Right lobe of liver (tissue), 6 donors: ENCODE measurements at regions not wholly inside any gene's neighbourhood (a gene's known extent, or its start where the extent isn't known, plus 50 kb on each side); places are given as distances from the start of the nearest gene placed in this dataset.

Experiments
- ATAC-seq, 4 donors: fragments of 200-7000 bp; cut with Tn5 transposase; one replicate each; pipeline ENCODE4 v1.9.1; 2020; ENCODE audit warnings: mild to moderate bottlenecking in 4 of 4, moderate library complexity in 4 of 4
- DNase-seq, 3 donors: peaks; one replicate each; pipeline ENCODE4 v3.0.0-alpha.2; 2020
- H3K27ac ChIP-seq, 3 donors: fragments of 200-600 bp; one replicate each; pipeline ENCODE4 v1.8.0; 2022
- H3K27me3 ChIP-seq, 2 donors: fragments of 200-600 bp; one replicate each; pipeline ENCODE4 v1.8.0; 2022
- H3K36me3 ChIP-seq, 4 donors: fragments of 200-600 bp; sonication (generic) in 1 of 4; one replicate each; pipeline versions ENCODE4 v1.5.1 to v1.8.0; 2017 to 2022; ENCODE audit warnings: control low read depth in 1 of 4
- H3K4me1 ChIP-seq, 4 donors: fragments of 200-600 bp; sonication (generic) in 1 of 4; one replicate each; pipeline versions ENCODE4 v1.5.1 to v1.8.0; 2017 to 2022; ENCODE audit warnings: control low read depth in 1 of 4
- H3K4me3 ChIP-seq, 3 donors: fragments of 200-600 bp; one replicate each; pipeline ENCODE4 v1.8.0; 2022
- H3K9me3 ChIP-seq, 4 donors: fragments of 200-600 bp; sonication (generic) in 1 of 4; one replicate each; pipeline versions ENCODE4 v1.5.1 to v1.8.0; 2017 to 2022; ENCODE audit warnings: control low read depth in 1 of 4
- CTCF ChIP-seq, 4 donors: fragments of 200-600 bp in 3 of 4; fragments of 450-650 bp in 1 of 4; IDR thresholded peaks; one replicate each; pipeline versions ENCODE4 v1.5.1 to v1.8.0; 2016 to 2022; ENCODE audit warnings: antibody characterized with exemption in 4 of 4, mild to moderate bottlenecking in 2 of 4
- POLR2A ChIP-seq: fragments of 450-650 bp; IDR thresholded peaks from one replicate; pipeline ENCODE4 v1.6.1; 2017; ENCODE audit warnings: antibody characterized with exemption, mild to moderate bottlenecking
- WGBS: methylation state at CpG from one replicate; pipeline ENCODE4 v1.1.6; 2018; ENCODE audit warnings: low coverage, low lambda C conversion rate; ENCODE audit not compliant: insufficient coverage; ENCODE audit errors: missing lambda C conversion rate; 5-methylcytosine and 5-hydroxymethylcytosine counted together
- intact Hi-C, 2 donors: fragments of 100-400 bp; cut with DNase I; formaldehyde crosslinking; loops; one replicate each; pipeline versions ENCODE4 v1.11.2 to v1.14.1; 2022
- donor health status: DM: no; HTN: yes; CAD: no.
- donor health status: DM: no; HTN: no; CAD: no.
- donor health status: DM: no; HTN: no; CAD: no.
- donor health status: DM: no; HTN: yes; CAD: no.
- donor health status: DM: no; HTN: yes; CAD: no.

GRCh38 chr10:111993321-111993720, 190.2 kb downstream of the GPAM start:
- no peak for ATAC-seq
- intact Hi-C loops, result no loop called here
- DNase-seq, result no peak
- no peaks in the 10 kb centered on the region for H3K36me3 ChIP-seq
- no peak overlapping the region for H3K4me3 ChIP-seq
- no peak for TF ChIP-seq CTCF (IDR thresholded peaks at IDR 0.05)
- TF ChIP-seq POLR2A, result no peak
- H3K9me3 ChIP-seq, result no peaks in the 10 kb centered on the region
- H3K27ac ChIP-seq, result no peak overlapping the region
- 83% methylated on average over 1 of the region's 1 CpG for WGBS
- no peaks in the 10 kb centered on the region for H3K4me1 ChIP-seq
- H3K27me3 ChIP-seq, result no peaks in the 10 kb centered on the region

GRCh38 chr10:111993872-111994426, 189.6 kb downstream of the GPAM start:
- 71% methylated on average over 4 of the region's 4 CpGs for WGBS
- no peak overlapping the region for H3K27ac ChIP-seq
- TF ChIP-seq CTCF (IDR thresholded peaks at IDR 0.05) (no peak), POLR2A (no peak)
- DNase-seq (no peak), ATAC-seq (no peak)
- H3K4me1 ChIP-seq, result no peaks in the 10 kb centered on the region
- H3K36me3 ChIP-seq, result no peaks in the 10 kb centered on the region
- H3K9me3 ChIP-seq, result no peaks in the 10 kb centered on the region
- H3K4me3 ChIP-seq, result no peak overlapping the region
- intact Hi-C loops, result no loop called here
- no peaks in the 10 kb centered on the region for H3K27me3 ChIP-seq

GRCh38 chr10:111996103-111996502, 187.5 kb downstream of the GPAM start:
- no peak for DNase-seq
- no peaks in the 10 kb centered on the region for H3K27me3 ChIP-seq
- no peak for ATAC-seq
- no peak overlapping the region for H3K4me3 ChIP-seq
- H3K36me3 ChIP-seq, result no peaks in the 10 kb centered on the region
- H3K9me3 ChIP-seq, result no peaks in the 10 kb centered on the region
- WGBS, result 62% methylated on average over 2 of the region's 2 CpGs
- intact Hi-C loops, result no loop called here
- TF ChIP-seq CTCF (IDR thresholded peaks at IDR 0.05), result no peak
- no peak for TF ChIP-seq POLR2A
- no peaks in the 10 kb centered on the region for H3K4me1 ChIP-seq
- H3K27ac ChIP-seq, result no peak overlapping the region

- no peaks in the 10 kb centered on the region for H3K27me3 ChIP-seq
- H3K9me3 ChIP-seq, result peaks cover 0 to 5% (median 0%) of the 10 kb centered on the region in 4 donors
- H3K4me1 ChIP-seq, result no peaks in the 10 kb centered on the region
- no peak overlapping the region for H3K4me3 ChIP-seq
- no peaks in the 10 kb centered on the region for H3K36me3 ChIP-seq
- no peak for ATAC-seq
- H3K27ac ChIP-seq, result no peak overlapping the region
- WGBS, result 87% methylated on average over 7 of the region's 7 CpGs
- no peak for TF ChIP-seq POLR2A
- intact Hi-C loops, result no loop called here
- DNase-seq, result no peak
These were observed 184.8 kb downstream of the GPAM start for GRCh38 chr10:111998728-111999127.

- no peak for TF ChIP-seq CTCF (IDR thresholded peaks at IDR 0.05)
- no peak for TF ChIP-seq POLR2A
- Histone ChIP-seq H3K9me3 (peaks cover 0 to 5% (median 0%) of the 10 kb centered on the region in 4 donors), H3K4me3 (no peak overlapping the region), H3K27ac (no peak overlapping the region), H3K36me3 (no peaks in the 10 kb centered on the region), H3K27me3 (no peaks in the 10 kb centered on the region), H3K4me1 (no peaks in the 10 kb centered on the region)
- intact Hi-C loops, result no loop called here
- no peak for DNase-seq
- WGBS, result 71% methylated on average over 4 of the region's 4 CpGs
- no peak for ATAC-seq
These were observed 184.2 kb downstream of the GPAM start for GRCh38 chr10:111999205-111999914.
